SIG-M5 treated with dmso at 0.1 percent for 504 hours (cell line): ENCODE measurements at regions not wholly inside any gene's neighbourhood (a gene's known extent, or its start where the extent isn't known, plus 50 kb on each side); places are given as distances from the start of the nearest gene placed in this dataset.

Experiments
- DNase-seq: peaks from one replicate; lab custom pipeline; 2025; ENCODE audit not compliant: unreplicated experiment; lab: John Stamatoyannopoulos, UW

- DNase-seq: no peak
These were observed 368.7 kb upstream of the PROK2 start for GRCh38 chr3:72153477-72154314.

- no peak for DNase-seq
These were observed 367.9 kb upstream of the PROK2 start for GRCh38 chr3:72152551-72153476.

- no peak for DNase-seq
These were observed 366.7 kb upstream of the PROK2 start for GRCh38 chr3:72151465-72152238.

GRCh38 chr3:72150634-72151412, 365.9 kb upstream of the PROK2 start:
- DNase-seq: no peak

GRCh38 chr3:72149645-72150300, 364.8 kb upstream of the PROK2 start:
- no peak for DNase-seq

- DNase-seq: no peak
These were observed 362.7 kb upstream of the PROK2 start for GRCh38 chr3:72147600-72147999.

GRCh38 chr3:72145506-72146380, 360.8 kb upstream of the PROK2 start:
- no peak for DNase-seq

GRCh38 chr3:72144773-72145505, 360.0 kb upstream of the PROK2 start:
- no peak for DNase-seq

GRCh38 chr3:72143966-72144717, 359.2 kb upstream of the PROK2 start:
- DNase-seq: no peak

GRCh38 chr3:72143322-72143721, 358.4 kb upstream of the PROK2 start:
- DNase-seq: no peak

- DNase-seq: no peak
These were observed 357.1 kb upstream of the PROK2 start for GRCh38 chr3:72142028-72142427.

- no peak for DNase-seq
These were observed 356.3 kb upstream of the PROK2 start for GRCh38 chr3:72141264-72141663.

GRCh38 chr3:72139316-72139715, 354.4 kb upstream of the PROK2 start:
- no peak for DNase-seq

- DNase-seq: no peak
These were observed 353.2 kb upstream of the PROK2 start for GRCh38 chr3:72137865-72138861.

GRCh38 chr3:72135636-72136035, 350.7 kb upstream of the PROK2 start:
- no peak for DNase-seq

- no peak for DNase-seq
These were observed 350.1 kb upstream of the PROK2 start for GRCh38 chr3:72134989-72135451.
